PC-3 (cell line): ENCODE measurements at regions not wholly inside any gene's neighbourhood (a gene's known extent, or its start where the extent isn't known, plus 50 kb on each side); places are given as distances from the start of the nearest gene placed in this dataset.

Experiments used
- ATAC-seq: fragments of 200-7000 bp; cut with Tn5 transposase; 2 replicates; pipeline ENCODE4 v1.9.1; 2020; ENCODE audit warnings: mild to moderate bottlenecking, moderate library complexity
- BruUV-seq: library from RNA; stranded (reverse); fragments of 400-500 nt; replicated peaks from 2 replicates; lab custom pipeline; 2021; lab: Mats Ljungman, UMichigan
- CTCF ChIA-PET: fragments of 300-600 bp; sonication (Branson Sonifier 250); formaldehyde crosslinking; loops from one replicate; lab custom pipeline; 2022; ENCODE audit warnings: antibody characterized with exemption; lab: Charles Lee
- POLR2A ChIA-PET: fragments of 300-600 bp; sonication (Branson Sonifier 250); formaldehyde crosslinking; loops from one replicate; lab custom pipeline; 2022; ENCODE audit warnings: antibody characterized with exemption; ENCODE audit not compliant: unreplicated experiment; lab: Charles Lee
- DNase-seq: peaks from one replicate; pipeline ENCODE4 v3.0.0-alpha.2; 2015
- H2AFZ ChIP-seq: fragments of 300-600 bp; sonication (generic); 2 replicates; pipeline ENCODE4 v1.6.0; 2016; ENCODE audit warnings: antibody characterized with exemption, low read length
- H3F3A ChIP-seq: fragments of 300-600 bp; sonication (generic); one replicate; pipeline ENCODE4 v1.6.0; 2017; ENCODE audit warnings: antibody characterized with exemption, low read length, control low read depth, mild to moderate bottlenecking; ENCODE audit not compliant: unreplicated experiment
- H3K27ac ChIP-seq: fragments of 300-600 bp; sonication (generic); 2 replicates; pipeline ENCODE4 v1.5.1; 2016; ENCODE audit warnings: mild to moderate bottlenecking, low read length
- H3K27me3 ChIP-seq: fragments of 300-600 bp; sonication (generic); 2 replicates; pipeline ENCODE4 v1.6.1; 2016; ENCODE audit warnings: low read length, mixed read lengths
- H3K36me3 ChIP-seq: fragments of 300-600 bp; sonication (generic); 2 replicates; pipeline ENCODE4 v1.6.1; 2016; ENCODE audit warnings: low read depth, mixed run types, low read length, mixed read lengths
- H3K4me1 ChIP-seq: fragments of 300-600 bp; sonication (generic); 2 replicates; pipeline ENCODE4 v1.5.1; 2016; ENCODE audit warnings: low read length; ENCODE audit not compliant: insufficient read depth
- H3K4me2 ChIP-seq: fragments of 300-600 bp; sonication (generic); 2 replicates; pipeline ENCODE4 v1.6.0; 2016; ENCODE audit warnings: low read length
- H3K4me3 ChIP-seq: fragments of 300-600 bp; sonication (generic); 2 replicates; pipeline ENCODE4 v1.5.1; 2016; ENCODE audit warnings: mild to moderate bottlenecking, low read length, mixed read lengths
- H3K79me2 ChIP-seq: fragments of 300-600 bp; sonication (generic); 2 replicates; pipeline ENCODE4 v1.6.1; 2017; ENCODE audit warnings: low read length, mixed read lengths
- H3K9ac ChIP-seq: fragments of 300-600 bp; sonication (generic); 2 replicates; pipeline ENCODE4 v1.6.0; 2016; ENCODE audit warnings: mild to moderate bottlenecking, low read length
- H3K9me2 ChIP-seq: fragments of 300-600 bp; sonication (generic); replicated peaks from 2 replicates; pipeline ENCODE4 v1.6.1; 2016; ENCODE audit warnings: mixed run types, low read length, mixed read lengths
- H3K9me3 ChIP-seq: fragments of 300-600 bp; sonication (generic); 2 replicates; pipeline ENCODE4 v1.6.1; 2016; ENCODE audit warnings: low read length, mixed read lengths
- H4K20me1 ChIP-seq: fragments of 300-600 bp; sonication (generic); 2 replicates; pipeline ENCODE4 v1.6.1; 2016; ENCODE audit warnings: low read length, mixed read lengths
- CTCF ChIP-seq: fragments of 300-600 bp; sonication (generic); conservative IDR thresholded peaks from 2 replicates; pipeline ENCODE4 v1.5.1; 2017; ENCODE audit warnings: antibody characterized with exemption, low read depth, mild to moderate bottlenecking, low read length
- EZH2 ChIP-seq: fragments of 300-600 bp; sonication (generic); IDR thresholded peaks from one replicate; pipeline ENCODE4 v1.6.1; 2017; ENCODE audit warnings: antibody characterized with exemption, mild to moderate bottlenecking, low read length; ENCODE audit not compliant: unreplicated experiment
- EZH2phosphoT487 ChIP-seq: fragments of 300-600 bp; sonication (generic); IDR thresholded peaks from 2 replicates; pipeline ENCODE4 v1.6.1; 2018; ENCODE audit warnings: mild to moderate bottlenecking, antibody characterized with exemption, low read length, borderline replicate concordance
- intact Hi-C: fragments of 100-400 bp; cut with micrococcal nuclease; formaldehyde crosslinking; loops from 2 replicates; pipeline ENCODE4 v1.9.0; 2023

- H3K4me3 ChIP-seq: no peak overlapping the region
- ATAC-seq: no peak
Measured at GRCh38 chr6:168231393-168231957, 88.1 kb downstream of the DACT2 start.

GRCh38 chr6:168229368-168229752 is 90.2 kb downstream of the DACT2 start:
- Histone ChIP-seq H3K79me2 (no peaks in the 10 kb centered on the region), H3K9me2 (no peaks in the 10 kb centered on the region), H3K4me3 (no peak overlapping the region), H3K4me1 (no peaks in the 10 kb centered on the region), H3K36me3 (no peaks in the 10 kb centered on the region), H3K27me3 (peaks cover 54% of the 10 kb centered on the region), H3K9me3 (no peaks in the 10 kb centered on the region), H3K9ac (no peak overlapping the region), H2AFZ (no peak overlapping the region), H3F3A (no peaks in the 10 kb centered on the region), H3K4me2 (no peak overlapping the region), H3K27ac (no peak overlapping the region), H4K20me1 (no peaks in the 10 kb centered on the region)
- BruUV-seq: no TSS peak
- CTCF ChIA-PET: no interaction called here
- ATAC-seq (no peak), DNase-seq (no peak)
- POLR2A ChIA-PET: no interaction called here
- intact Hi-C loops: no loop called here
- TF ChIP-seq EZH2 (no peak), EZH2phosphoT487 (no peak), CTCF (no peak)

More at GRCh38 chr6:168231393-168231957, 88.1 kb downstream of the DACT2 start:
- DNase-seq: no peak
- POLR2A ChIA-PET: no interaction called here
- intact Hi-C loops: no loop called here
- no peaks in the 10 kb centered on the region for H3K79me2 ChIP-seq
- H4K20me1 ChIP-seq: no peaks in the 10 kb centered on the region
- no peak overlapping the region for H3K27ac ChIP-seq
- no peaks in the 10 kb centered on the region for H3K9me2 ChIP-seq
- H3K4me2 ChIP-seq: no peak overlapping the region
- TF ChIP-seq EZH2: no peak
- TF ChIP-seq CTCF: no peak
- no peak for TF ChIP-seq EZH2phosphoT487
- CTCF ChIA-PET: no interaction called here
- no peaks in the 10 kb centered on the region for H3K4me1 ChIP-seq
- H3K9me3 ChIP-seq: no peaks in the 10 kb centered on the region
- H3K9ac ChIP-seq: no peak overlapping the region
- no peak overlapping the region for H2AFZ ChIP-seq
- no peaks in the 10 kb centered on the region for H3K36me3 ChIP-seq
- peaks cover 43% of the 10 kb centered on the region for H3K27me3 ChIP-seq
- no TSS peak for BruUV-seq
- no peaks in the 10 kb centered on the region for H3F3A ChIP-seq

- no peaks in the 10 kb centered on the region for H3K4me1 ChIP-seq
- no peaks in the 10 kb centered on the region for H3K36me3 ChIP-seq
- peaks cover 54% of the 10 kb centered on the region for H3K27me3 ChIP-seq
- BruUV-seq: no TSS peak
- intact Hi-C loops: no loop called here
- H3K4me2 ChIP-seq: no peak overlapping the region
- no peaks in the 10 kb centered on the region for H4K20me1 ChIP-seq
- no peak overlapping the region for H3K27ac ChIP-seq
- no peak overlapping the region for H3K9ac ChIP-seq
- no peaks in the 10 kb centered on the region for H3K9me3 ChIP-seq
- DNase-seq (no peak), ATAC-seq (no peak)
- POLR2A ChIA-PET: no interaction called here
- H3K4me3 ChIP-seq: no peak overlapping the region
- CTCF ChIA-PET: no interaction called here
- TF ChIP-seq EZH2phosphoT487: no peak
- no peak for TF ChIP-seq CTCF
- no peak for TF ChIP-seq EZH2
- no peaks in the 10 kb centered on the region for H3F3A ChIP-seq
- H2AFZ ChIP-seq: no peak overlapping the region
- H3K79me2 ChIP-seq: no peaks in the 10 kb centered on the region
- no peaks in the 10 kb centered on the region for H3K9me2 ChIP-seq
Measured at GRCh38 chr6:168228676-168229367, 90.8 kb downstream of the DACT2 start.
